Stimulated activated CD8-positive, alpha-beta memory T cell treated with anti-CD3 and anti-CD28 coated beads, Interleukin-7, amount 100 ng/mL, for 24 hours (primary cell): ENCODE measurements at regions not wholly inside any gene's neighbourhood (a gene's known extent, or its start where the extent isn't known, plus 50 kb on each side); places are given as distances from the start of the nearest gene placed in this dataset.

Source experiments
- DNase-seq: peaks from one replicate; pipeline ENCODE4 v3.0.0-alpha.2; 2020; ENCODE audit warnings: low read depth

DNA sequence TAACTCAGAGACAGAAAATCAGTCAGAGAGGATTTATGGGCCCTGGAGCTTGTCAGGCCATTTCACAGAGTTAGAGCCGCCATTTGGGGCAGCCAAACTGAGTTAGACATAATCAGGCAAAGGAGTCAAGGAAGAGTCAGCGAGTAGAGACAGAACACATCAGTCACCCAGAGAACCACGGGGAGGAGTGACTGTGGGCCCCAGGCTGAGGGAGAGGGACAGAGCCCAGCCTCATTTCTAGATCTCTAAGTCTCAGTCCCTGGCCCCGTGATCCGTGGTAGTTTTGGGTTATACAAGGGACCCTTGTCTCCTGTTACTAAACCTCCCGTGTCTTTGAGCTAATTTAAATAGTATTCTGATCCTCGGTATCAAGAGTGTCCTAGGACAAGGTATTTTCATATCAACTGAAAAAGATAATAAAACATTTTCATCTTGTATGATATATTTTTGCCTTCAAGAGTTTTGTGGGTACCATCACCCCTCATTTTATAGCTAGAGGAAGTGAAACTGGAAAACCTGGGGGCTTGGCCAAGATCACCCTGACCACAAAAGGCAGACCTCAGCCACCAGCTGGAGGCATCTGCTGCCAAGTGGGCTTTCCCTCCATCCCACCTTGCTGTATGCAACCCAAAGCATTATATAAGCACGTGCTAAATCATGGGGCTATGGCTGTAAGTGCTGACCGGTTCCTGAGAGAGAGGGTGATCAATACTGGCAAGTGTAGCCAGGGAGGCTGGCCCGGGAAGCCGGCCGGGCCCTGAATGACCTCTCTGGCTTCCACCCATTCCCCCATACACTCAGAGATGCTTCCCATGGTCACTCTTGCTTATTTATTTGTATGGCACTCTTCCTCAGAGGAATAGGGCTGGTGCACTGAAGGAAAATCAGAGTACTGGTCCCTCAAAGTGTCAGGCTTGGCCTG, 204.1 kb downstream of the BCOR start:
- DNase-seq: no peak

DNA sequence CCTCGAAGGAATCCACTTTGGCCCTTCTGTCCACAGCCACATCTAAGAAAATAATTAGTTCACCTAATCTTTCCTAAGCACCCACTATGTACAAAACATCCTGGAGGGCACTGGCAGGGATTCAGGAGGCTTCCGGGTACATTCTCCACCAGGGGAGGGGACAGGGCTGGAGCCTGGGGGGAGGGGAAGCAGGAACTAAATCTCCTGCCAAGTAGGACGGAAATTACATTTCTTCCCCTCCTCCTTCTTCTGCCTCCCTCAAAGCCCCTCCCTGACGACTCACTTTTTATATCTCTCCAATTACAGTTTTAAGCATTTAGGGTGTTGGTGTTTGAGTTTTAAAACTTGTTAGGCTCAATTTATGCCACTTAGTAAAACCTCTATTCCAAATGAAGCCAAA, 203.1 kb downstream of the BCOR start:
- DNase-seq: no peak

DNA sequence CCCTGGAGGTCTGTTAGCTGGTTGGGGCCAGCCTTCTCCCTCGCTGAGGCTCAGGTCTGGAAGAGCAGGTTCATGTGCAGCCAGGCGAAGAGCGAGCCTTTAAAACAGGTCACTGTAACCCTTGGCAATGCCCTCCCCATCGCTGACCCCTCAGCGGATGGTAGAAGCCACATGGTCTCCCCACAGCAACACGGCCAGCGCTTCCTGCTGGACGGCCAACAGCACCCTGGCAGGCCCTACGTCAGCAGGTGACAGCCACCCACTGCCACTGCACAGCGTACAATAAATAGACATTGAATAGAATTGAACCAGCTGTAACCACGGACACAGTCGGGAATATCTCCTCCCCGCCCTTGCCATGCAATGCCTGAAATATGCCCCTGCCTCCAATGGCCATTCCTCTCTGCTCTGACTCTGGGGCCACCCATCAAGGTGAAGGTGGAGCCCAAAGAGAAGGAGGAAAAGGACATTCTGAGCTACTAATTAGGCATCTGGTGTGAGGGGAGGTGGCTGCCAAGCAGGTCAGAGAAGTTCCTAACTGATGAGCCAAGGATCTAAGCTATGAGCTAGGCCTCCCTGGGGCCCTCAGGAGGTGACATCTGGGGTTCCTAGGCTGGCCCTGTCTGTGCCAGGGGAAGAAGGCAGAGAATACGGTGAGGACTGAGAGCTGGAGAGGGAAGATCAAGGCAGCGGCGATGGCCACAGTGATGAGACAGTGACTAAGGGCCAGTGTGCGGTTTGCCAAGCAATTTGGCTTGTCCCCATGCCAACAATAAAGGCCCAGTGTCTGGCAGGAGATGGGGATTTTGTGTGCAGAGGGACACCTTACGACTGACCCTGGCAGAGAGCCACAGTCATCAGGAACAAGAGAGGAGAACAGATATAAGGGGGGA, 202.3 kb downstream of the BCOR start:
- no peak for DNase-seq

DNA sequence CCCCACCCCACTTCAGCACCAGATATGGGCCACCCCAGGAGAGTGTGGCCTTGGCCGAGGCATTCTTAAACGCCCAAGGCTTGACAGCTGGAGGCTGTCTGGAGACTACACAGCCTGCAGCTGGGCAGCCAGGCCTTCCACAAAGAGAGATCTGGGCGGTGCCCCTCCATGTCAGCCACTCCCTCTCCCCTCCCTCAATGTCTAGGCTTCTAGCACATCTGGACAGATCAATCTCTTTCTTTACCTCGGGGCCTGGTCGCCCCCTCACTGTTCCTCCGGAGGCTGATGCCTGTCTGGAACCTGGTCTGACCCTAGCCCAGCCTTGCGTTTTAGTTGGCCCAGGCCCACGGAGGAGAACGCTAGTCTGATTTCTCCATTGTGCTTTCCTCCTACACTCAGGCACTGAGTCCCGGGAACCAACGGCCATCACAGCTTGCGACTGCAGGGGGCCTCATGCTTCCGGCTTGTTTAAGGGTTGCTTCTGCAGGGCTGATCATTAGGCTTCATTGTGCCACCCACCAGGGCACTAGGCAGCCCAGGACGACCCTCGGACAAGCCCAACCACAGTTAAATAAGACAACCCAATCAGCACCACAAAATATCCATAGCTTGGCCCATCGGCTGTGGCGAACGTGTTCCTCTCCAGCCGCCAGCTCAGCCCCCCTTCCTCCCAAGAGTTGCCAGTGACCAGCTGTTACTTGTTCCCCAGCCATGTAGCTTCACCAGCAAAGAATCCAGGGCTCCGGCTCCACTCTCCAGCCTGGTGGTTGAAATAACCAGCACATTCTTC, 200.6 kb downstream of the BCOR start:
- no peak for DNase-seq

DNA sequence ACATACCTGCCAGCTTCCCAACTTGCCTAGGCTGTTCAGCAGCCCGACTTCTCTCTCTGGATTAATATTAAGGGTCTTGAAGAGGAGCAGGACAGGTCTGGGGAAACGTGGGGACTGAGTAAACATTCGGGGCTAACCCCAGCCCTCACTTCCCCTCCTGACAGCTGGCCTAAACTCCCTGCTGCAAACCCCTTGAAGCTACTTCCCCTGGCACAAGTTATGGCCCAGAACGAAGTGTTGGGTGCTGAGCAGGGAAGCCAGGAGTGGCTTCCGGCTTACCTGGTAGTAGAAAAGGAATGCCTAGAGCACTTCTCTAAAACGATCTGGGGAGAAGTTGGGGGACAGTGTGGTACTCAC, 200.0 kb downstream of the BCOR start:
- DNase-seq: no peak

DNA sequence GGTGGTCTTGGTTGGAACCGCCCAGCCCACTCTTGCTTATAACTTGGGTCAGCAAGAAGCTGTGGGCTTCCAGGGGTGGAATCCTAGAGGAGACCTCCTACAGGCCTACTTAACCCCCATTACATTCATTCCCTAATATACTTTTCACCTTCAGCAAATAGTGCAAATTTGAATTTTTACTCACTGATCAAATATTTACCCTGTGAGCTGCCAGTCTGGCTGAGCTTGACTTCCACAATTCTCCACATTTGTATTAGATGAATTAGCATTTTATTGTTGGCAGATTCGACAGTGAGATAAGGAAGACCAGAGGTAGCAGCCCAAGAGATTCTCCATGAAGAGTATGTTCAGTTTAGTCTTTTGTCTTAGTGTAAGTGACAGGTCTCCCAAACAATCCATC, 199.6 kb downstream of the BCOR start:
- DNase-seq: no peak

DNA sequence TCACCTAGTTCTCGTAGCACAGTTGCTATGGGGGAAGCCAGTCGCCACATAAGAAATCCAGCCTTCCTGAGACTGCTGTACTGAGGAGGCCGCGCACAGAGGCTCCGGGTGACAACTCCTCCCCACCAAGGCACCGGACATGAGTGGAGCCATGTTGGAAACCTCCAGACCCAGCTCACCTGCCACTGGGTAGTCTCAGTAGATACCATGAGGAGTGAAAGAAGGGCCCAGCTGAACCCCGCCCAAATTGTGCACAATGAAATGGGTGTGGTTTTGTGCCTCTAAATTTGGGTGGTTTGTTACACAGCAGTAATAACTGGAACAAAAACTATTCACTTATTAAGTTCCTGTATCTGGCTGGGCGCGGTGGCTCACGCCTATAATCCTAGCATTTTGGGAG, 198.7 kb downstream of the BCOR start:
- DNase-seq: no peak

DNA sequence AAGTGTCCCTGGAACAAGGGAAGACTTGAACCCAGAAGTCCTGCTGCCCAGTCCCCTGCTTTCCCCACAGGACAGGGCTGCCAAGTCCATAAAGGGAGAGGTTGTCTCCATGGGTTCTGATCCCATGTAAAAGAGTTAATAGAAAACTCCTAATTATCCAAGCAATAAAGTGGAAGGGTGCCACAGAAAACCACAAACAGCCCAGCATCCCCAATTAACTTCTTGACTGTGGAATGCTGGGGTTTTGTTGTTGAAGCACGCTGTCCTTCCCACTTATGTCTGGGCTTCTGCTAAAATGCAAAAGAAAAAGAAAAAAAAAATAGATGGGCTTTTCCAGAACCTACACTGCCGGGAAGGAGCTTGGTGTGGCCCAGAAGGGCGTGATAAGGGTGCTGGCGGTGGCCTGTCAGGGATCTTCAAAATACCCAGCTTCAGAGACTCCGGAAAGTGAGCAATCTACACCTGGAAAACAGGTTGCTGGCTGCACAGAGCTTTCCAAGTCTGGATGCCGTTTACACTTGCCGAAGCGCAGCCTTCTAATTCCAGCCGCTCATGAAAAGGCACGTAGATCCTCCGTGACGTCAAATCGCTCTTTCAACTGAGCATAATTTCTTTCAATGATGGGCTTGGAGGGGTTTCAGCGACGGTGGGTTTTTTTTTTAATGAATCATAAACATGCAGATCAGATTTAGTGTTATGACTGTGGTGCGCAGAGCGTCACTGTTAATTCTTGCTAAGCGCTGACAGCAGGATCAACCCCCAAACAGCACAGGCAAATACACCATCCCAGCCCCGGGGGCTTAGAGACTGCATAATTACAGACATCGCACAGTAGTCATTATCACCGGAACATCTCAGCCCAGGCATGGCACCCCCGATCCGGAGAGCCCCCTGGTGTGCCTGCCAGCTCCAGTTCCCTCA, 197.6 kb downstream of the BCOR start:
- no peak for DNase-seq

DNA sequence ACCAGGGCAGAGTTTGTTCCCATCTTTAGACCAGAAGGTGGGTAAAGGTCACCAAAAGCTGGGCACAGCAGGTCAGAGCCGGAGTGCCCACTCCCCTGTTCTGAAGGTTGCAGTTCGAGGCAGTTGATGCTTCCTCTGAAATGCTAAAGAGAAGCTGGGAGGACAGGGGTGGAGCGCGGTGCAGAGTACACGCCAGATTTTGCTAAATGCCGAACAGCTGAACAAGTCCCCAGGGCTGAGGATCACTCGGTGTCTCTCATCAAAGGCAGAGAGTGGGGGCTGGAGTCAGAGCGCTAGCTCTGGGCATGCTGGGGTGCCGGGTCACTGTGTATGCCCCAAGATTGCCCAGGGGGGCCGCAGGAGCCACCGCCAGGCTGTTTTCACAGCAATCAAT, 197.0 kb downstream of the BCOR start:
- DNase-seq: no peak

DNA sequence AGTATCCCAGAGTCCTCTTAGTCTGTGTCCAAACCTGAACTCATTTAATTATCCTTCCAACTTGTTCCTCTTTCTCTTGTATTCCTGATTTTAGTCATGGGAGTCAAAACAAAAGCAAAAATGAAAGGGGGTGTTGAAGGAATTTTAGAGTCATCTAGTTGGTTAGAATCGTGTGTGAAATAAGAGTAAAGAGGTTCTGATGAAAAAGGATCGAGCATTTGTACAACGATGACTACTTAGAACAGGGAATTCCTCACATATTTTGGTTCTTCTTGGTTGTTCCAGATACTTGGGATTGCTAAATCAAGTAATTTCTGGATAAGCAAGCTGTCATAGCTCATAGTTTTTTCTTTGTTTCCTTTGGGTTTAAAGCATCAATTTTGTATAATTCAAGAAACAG, 194.4 kb downstream of the BCOR start:
- no peak for DNase-seq

DNA sequence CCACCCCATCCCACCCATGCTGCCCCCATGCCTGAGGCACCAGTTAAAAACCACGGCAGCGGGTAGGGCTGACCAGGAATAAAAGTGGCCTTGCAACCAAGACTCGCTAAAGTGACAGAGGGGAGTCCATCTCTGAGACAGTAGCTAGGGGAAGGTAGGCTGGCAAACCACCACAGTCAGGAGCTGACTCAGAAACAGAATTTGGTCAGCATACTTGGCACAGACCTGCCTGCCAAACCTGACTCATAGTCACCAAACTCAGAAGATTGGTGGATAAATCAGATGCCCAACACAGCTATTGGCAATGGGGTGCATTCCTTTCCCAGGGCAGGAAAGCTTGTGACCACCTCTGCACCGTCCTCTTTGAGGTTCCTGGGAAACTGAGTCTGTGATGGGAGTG, 193.8 kb downstream of the BCOR start:
- no peak for DNase-seq

DNA sequence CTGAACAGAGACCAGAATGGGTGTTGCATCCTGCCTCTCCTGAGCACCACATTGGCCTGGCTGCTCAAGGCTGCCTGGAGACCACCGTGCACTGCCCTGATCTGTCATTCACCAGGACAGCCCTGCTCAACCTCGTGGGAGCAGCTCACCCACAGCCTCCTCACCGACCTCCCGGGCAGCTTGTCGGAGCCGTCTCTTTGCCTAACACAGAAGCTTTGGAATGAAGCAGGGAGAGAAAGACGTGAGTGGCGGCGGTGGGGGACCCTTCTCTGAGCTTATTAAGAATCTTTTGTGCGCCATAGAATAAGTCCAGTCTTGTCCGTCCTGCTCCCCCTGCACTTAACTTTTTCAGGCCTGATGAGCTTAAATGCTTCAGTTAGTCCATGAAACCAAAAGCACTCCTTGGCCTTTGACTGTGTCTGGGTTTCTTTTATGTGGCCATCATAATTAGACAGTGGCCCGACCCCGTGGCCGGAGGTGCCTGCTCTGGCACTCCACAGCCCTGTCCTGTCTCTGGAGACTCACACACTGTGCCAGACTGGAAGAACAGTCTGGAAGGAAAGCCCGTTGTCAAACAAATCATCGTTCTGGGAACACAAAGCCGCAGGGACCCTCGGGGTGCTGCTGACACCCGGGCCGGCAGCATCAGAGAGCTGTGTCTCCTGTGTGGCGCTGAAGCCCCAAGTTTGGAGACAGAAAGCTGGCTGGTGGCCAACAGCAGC, 192.8 kb downstream of the BCOR start:
- DNase-seq: no peak

DNA sequence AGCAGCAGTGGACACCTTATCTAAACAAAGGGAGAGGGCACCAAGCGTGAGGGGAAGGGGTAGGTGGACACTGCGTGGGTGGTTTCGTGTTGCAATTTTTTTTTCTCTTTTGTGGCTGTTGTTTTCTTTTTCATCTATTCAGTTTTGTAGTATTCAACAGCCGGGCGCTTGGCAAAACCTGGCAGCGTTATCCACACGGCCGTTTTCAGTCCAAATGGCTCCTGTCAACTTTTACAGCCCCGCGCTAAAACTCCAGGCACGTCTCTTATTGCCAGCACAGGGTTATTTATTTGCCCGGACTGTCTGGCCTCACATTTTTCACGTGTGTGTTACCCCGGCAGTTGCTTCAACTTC, 192.2 kb downstream of the BCOR start:
- no peak for DNase-seq

DNA sequence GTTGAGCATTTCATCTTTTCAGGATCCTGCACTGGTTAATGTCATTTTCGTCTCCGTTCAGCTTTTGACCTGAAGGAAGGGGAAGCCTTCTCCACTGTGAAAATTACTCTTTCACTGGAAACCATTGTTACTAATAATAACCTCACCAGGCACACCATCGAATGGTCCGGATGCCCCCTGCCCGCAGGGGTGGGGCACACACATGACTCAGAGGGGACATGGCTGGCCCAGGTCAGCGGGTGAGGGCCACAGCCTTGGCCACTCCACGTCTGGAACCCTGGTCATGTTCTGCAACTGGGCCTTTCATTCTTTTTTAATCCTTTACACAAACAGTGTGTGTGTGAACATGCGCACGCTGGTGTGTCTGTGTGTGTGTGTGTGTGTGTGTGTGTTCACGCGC, 191.8 kb downstream of the BCOR start:
- DNase-seq: no peak

DNA sequence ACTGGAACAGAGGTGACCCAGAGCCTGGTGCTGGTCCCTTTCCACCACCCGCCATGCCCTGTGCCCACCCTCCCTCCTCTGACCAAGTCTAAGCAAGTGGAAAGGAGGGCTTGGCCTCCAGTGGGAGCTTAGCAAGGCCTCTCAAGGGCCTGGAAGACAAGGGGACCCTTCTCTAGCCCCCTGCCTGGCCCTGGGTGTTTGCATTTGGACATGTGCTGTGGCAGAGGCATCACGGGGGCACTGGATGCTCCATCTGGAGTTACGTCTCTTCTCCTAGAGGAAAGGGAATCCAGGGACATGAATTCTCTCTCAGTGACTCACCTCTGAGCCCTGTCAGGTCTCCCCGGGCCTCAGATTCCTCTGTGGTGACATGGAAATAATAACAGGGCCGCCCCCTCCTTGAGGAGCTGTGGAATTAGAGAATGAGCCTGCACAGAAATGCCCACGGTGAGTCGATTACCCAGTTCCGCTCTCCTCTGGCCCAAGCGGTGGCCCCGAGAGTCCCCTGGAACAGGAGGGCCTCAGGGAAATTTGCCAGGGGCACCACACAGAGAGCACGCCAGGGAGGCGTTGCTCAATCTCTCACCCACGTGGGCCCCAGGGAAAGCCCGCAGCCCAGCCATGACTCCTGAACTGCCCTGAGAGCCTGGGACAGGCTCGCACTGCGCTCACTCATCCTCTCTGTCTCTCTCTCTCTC, 189.6 kb downstream of the BCOR start:
- no peak for DNase-seq

DNA sequence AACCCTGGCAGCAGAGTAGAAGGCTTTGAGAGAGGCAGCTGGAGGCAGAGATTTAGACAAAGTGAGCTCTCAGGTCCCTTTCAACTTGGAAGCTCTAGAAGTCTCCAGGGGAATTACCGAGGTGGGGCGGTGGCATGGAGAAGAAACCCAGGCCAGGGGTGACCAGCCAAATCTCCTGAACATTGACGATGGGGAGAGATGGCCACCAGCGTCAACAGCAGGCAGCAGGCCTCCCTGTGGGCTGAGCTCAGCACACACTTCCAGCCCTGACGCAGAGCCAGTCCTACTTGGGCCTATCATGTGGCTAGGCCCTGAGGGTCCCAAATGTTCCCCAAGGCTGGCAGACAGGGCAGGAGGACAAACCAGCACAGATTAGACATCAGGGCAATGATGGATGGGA, 187.8 kb downstream of the BCOR start:
- no peak for DNase-seq

DNA sequence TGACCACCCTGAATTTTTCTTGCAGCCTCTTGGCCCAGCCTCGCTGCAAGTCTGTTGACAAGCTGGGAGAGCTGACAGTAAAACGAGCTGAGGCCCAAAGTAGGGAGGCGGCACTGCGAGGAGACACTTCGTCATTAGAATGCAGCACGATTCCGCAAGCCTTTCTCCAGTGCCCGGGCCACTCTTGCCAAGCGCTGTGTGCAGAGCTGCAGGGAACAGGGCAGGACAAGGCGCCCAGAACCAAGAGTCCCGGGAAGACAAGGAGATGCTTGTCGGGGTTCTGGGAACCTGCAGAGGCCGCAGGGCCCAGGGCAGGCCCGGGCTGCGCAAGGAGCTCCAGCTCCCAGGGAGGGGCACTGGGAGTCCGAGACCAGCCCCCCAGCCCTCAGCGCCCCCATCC, 187.1 kb downstream of the BCOR start:
- no peak for DNase-seq

DNA sequence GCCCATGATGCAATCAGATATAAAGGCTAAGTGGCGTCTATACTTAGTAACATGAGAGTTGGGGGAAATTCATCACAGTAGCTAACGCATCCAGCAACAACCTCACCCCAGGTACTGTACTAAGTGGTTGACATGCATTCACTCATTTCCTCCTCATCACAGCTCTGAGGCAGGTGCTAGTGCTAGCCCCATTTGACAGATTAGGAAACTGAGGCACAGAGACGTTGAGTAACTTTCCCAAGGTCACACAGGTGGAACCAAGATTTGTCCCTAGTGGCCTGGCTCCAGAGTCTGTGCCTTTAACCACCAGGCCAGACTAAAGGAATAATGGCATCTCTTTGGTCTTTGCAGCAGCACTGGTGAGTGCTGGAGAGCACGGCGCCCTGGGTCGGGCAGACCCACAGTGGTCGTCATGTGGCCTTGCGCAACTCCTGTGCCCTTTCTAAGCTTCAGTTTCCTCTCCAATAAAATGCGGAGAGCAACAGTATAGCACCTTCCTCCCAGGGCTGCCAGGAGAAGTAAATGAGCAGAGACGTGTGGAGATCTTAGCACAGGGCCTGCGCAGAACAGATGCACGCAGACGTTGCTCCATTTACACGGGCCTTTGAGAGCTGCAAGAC, 186.4 kb downstream of the BCOR start:
- no peak for DNase-seq

DNA sequence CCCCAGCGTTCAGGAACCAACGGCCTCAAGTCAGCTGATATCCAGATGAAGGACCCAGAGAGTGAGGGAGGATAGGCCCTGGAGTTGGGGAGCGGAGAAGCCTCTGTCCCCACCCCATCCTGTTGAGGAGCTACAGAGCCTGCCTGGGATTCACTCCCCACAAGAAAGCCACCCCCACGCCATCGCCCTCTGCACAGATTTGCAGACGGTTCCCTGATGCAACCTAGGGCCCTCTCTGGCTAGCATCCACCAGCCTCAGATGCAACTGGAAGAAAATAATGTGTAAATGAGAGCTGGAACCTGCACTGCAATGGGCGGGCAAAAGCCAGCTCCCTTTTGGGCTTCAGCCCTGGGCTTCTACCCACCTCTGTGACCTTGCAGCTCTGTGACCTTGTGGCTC, 185.6 kb downstream of the BCOR start:
- DNase-seq: no peak

DNA sequence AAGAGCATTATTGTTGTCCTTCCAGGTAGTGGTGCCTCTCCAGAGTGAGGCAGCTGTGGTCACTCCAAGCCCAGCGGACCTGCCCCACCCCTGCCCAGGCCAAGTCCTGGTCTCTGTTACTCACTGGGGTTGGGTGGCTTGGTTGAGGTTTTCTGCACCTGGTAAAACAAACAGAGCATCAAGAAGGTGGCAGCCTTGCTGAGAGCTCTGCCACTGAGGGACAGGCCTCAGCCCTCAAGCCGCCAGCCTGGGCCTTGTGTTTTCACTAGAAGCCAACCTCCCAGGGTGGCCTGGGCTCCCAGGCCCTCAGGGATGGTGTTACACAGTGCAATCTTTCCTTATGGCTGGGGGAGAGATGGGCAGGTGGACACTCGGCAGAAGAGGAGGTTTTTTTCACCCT, 182.7 kb downstream of the BCOR start:
- no peak for DNase-seq
